GM12872 (cell line): ENCODE measurements at regions not wholly inside any gene's neighbourhood (a gene's known extent, or its start where the extent isn't known, plus 50 kb on each side); places are given as distances from the start of the nearest gene placed in this dataset.

ENCODE experiments used
- CTCF ChIP-seq: IDR thresholded peaks from 3 replicates; pipeline ENCODE4 v1.5.1; 2011; ENCODE audit warnings: low read depth, mild to moderate bottlenecking, low read length, moderate library complexity; ENCODE audit not compliant: insufficient read depth

GRCh38 chr10:129075508-129075907 lies 391.5 kb upstream of the MGMT start:
- no peak for TF ChIP-seq CTCF

- TF ChIP-seq CTCF = no peak
Measured at GRCh38 chr10:129075927-129076326, 391.1 kb upstream of the MGMT start.

GRCh38 chr10:129078346-129078745 lies 388.7 kb upstream of the MGMT start:
- no peak for TF ChIP-seq CTCF

GRCh38 chr10:129078746-129079145 lies 388.3 kb upstream of the MGMT start:
- TF ChIP-seq CTCF = no peak

- TF ChIP-seq CTCF = no peak
Measured at GRCh38 chr10:129079705-129080104, 387.3 kb upstream of the MGMT start.

- no peak for TF ChIP-seq CTCF
Measured at GRCh38 chr10:129085811-129086210, 381.2 kb upstream of the MGMT start.

GRCh38 chr10:129089341-129089740 lies 377.7 kb upstream of the MGMT start:
- no peak for TF ChIP-seq CTCF

GRCh38 chr10:129090165-129090564 lies 376.9 kb upstream of the MGMT start:
- TF ChIP-seq CTCF = no peak
